Spleen (tissue), 11 donors: ENCODE measurements at regions not wholly inside any gene's neighbourhood (a gene's known extent, or its start where the extent isn't known, plus 50 kb on each side); places are given as distances from the start of the nearest gene placed in this dataset.

Experiments
- DNase-seq: peaks from one replicate; pipeline ENCODE4 v3.0.0-alpha.2; 2020
- H3K27ac ChIP-seq, 8 donors: fragments of 200-600 bp; sonication (generic) in 7 of 8; 1 replicate in 4 of 8; 2 replicates in 4 of 8; pipeline versions ENCODE4 v1.5.0 to v1.8.0; 2016 to 2021; ENCODE audit warnings: inconsistent platforms in 4 of 8, mild to moderate bottlenecking in 4 of 8, moderate library complexity in 1 of 8
- H3K27me3 ChIP-seq, 7 donors: fragments of 200-600 bp; sonication (generic) in 6 of 7; replicated peaks in 1 of 7; 1 replicate in 4 of 7; 2 replicates in 3 of 7; pipeline versions ENCODE4 v1.5.0 to v1.8.0; 2016 to 2021; ENCODE audit warnings: inconsistent platforms in 3 of 7, mild to moderate bottlenecking in 1 of 7
- H3K36me3 ChIP-seq, 6 donors: fragments of 200-600 bp; sonication (generic) in 5 of 6; 1 replicate in 4 of 6; 2 replicates in 2 of 6; pipeline versions ENCODE4 v1.5.0 to v1.8.0; 2016 to 2021; ENCODE audit warnings: inconsistent platforms in 2 of 6
- H3K4me1 ChIP-seq, 6 donors: fragments of 200-600 bp; sonication (generic) in 5 of 6; 1 replicate in 3 of 6; 2 replicates in 3 of 6; pipeline versions ENCODE4 v1.5.0 to v1.8.0; 2016 to 2021; ENCODE audit warnings: inconsistent platforms in 3 of 6
- H3K4me3 ChIP-seq, 8 donors: fragments of 200-600 bp; sonication (generic) in 7 of 8; 1 replicate in 4 of 8; 2 replicates in 4 of 8; pipeline versions ENCODE4 v1.5.0 to v1.8.0; 2016 to 2021; ENCODE audit warnings: inconsistent platforms in 4 of 8, mild to moderate bottlenecking in 4 of 8, moderate library complexity in 2 of 8
- H3K9me3 ChIP-seq, 8 donors: fragments of 200-600 bp; sonication (generic) in 7 of 8; 1 replicate in 4 of 8; 2 replicates in 4 of 8; pipeline versions ENCODE4 v1.5.0 to v1.8.0; 2016 to 2021; ENCODE audit warnings: inconsistent platforms in 4 of 8
- CTCF ChIP-seq, 11 experiments: fragments of 200-600 bp in 7 of 11; fragments of 450-650 bp in 4 of 11; sonication (generic) in 4 of 11; IDR thresholded peaks in 8 of 11; conservative IDR thresholded peaks in 3 of 11; 1 replicate in 7 of 11; 2 replicates in 4 of 11; pipeline versions ENCODE4 v1.4.0 to v1.8.0; 2016 to 2021; ENCODE audit warnings: antibody characterized with exemption in 11 of 11, inconsistent platforms in 4 of 11, mild to moderate bottlenecking in 1 of 11
- POLR2A ChIP-seq, 3 donors: fragments of 450-650 bp; IDR thresholded peaks; one replicate each; pipeline ENCODE4 v1.5.1; 2017; ENCODE audit warnings: antibody characterized with exemption in 3 of 3, mild to moderate bottlenecking in 1 of 3
- POLR2AphosphoS5 ChIP-seq, 3 donors: sonication (generic); formaldehyde crosslinking; IDR thresholded peaks; one replicate each; pipeline ENCODE4 v1.5.1; 2017; ENCODE audit warnings: antibody characterized with exemption in 3 of 3
- WGBS, 5 donors: extraction: QIAGEN DNeasy Blood & Tissue Kit in 3 of 5; methylation state at CpG; one replicate each; pipeline versions ENCODE4 v1.1.5 to v1.1.7; 2013 to 2018; 5-methylcytosine and 5-hydroxymethylcytosine counted together
- intact Hi-C: fragments of 100-400 bp; cut with DNase I; formaldehyde crosslinking; loops from one replicate; pipeline ENCODE4 v1.15.0; 2023; ENCODE audit warnings: low total_unique reads
- donor health status: healthy with polysubstance abuse.
- donor health status: DM: no; HTN: no; CAD: no; lungs with moderate emphysema.
- donor health status: DM: no; HTN: no; CAD: no.
- donor health status: Bipolar disorder and iron deficiency.
- donor health status: healthy.
- donor health status: DM: no; HTN: no; CAD: no.
- donor health status: DM: yes; HTN: yes; CAD: no.

GRCh38 chr5:6176102-6176693 is 202.1 kb downstream of the MED10 start:
- no peaks in the 10 kb centered on the region for H3K9me3 ChIP-seq
- TF ChIP-seq CTCF (IDR thresholded peaks at IDR 0.05 in 8 of 11, conservative IDR thresholded peaks at IDR 0.05 in 3 of 11) (no peak), POLR2A (IDR thresholded peaks at IDR 0.05) (no peak), POLR2AphosphoS5 (IDR thresholded peaks at IDR 0.05) (no peak)
- peaks cover 0 to 8% (median 0%) of the 10 kb centered on the region in 7 donors for H3K27me3 ChIP-seq
- H3K36me3 ChIP-seq: no peaks in the 10 kb centered on the region
- no peaks in the 10 kb centered on the region for H3K4me1 ChIP-seq
- 52 to 63% (median 55%) methylated on average over 5 of the region's 5 CpGs for WGBS, 5 donors
- H3K4me3 ChIP-seq: no peak overlapping the region
- intact Hi-C loops: no loop called here
- no peak overlapping the region for H3K27ac ChIP-seq
- no peak for DNase-seq

- no peak overlapping the region for H3K4me3 ChIP-seq
- intact Hi-C loops: no loop called here
- DNase-seq: no peak
- no peak for TF ChIP-seq CTCF (IDR thresholded peaks at IDR 0.05 in 8 of 11, conservative IDR thresholded peaks at IDR 0.05 in 3 of 11)
- TF ChIP-seq POLR2A (IDR thresholded peaks at IDR 0.05): no peak
- TF ChIP-seq POLR2AphosphoS5 (IDR thresholded peaks at IDR 0.05): no peak
- H3K4me1 ChIP-seq: no peaks in the 10 kb centered on the region
- WGBS, 5 donors: 79 to 86% (median 81%) methylated on average over 6 of the region's 6 CpGs
- no peaks in the 10 kb centered on the region for H3K27me3 ChIP-seq
- no peaks in the 10 kb centered on the region for H3K36me3 ChIP-seq
- H3K27ac ChIP-seq: no peak overlapping the region
- H3K9me3 ChIP-seq: no peaks in the 10 kb centered on the region
Observed at GRCh38 chr5:6175172-6175854, 203.0 kb downstream of the MED10 start.

- Histone ChIP-seq H3K27ac (no peak overlapping the region), H3K4me1 (no peaks in the 10 kb centered on the region), H3K4me3 (no peak overlapping the region), H3K9me3 (peaks cover 0 to 3% (median 0%) of the 10 kb centered on the region in 8 donors), H3K36me3 (no peaks in the 10 kb centered on the region), H3K27me3 (peaks cover 0 to 2% (median 0%) of the 10 kb centered on the region in 7 donors)
- DNase-seq: no peak
- intact Hi-C loops: no loop called here
- TF ChIP-seq POLR2A (IDR thresholded peaks at IDR 0.05): no peak
- 67 to 90% (median 82%) methylated on average over 4 of the region's 4 CpGs for WGBS, 5 donors
Observed at GRCh38 chr5:6169660-6170059, 208.7 kb downstream of the MED10 start.

- Histone ChIP-seq H3K4me1 (no peaks in the 10 kb centered on the region), H3K27ac (no peak overlapping the region), H3K9me3 (peaks cover 0 to 3% (median 0%) of the 10 kb centered on the region in 8 donors), H3K36me3 (no peaks in the 10 kb centered on the region), H3K4me3 (no peak overlapping the region), H3K27me3 (peaks cover 0 to 16% (median 0%) of the 10 kb centered on the region in 7 donors)
- intact Hi-C loops: no loop called here
- TF ChIP-seq POLR2AphosphoS5 (IDR thresholded peaks at IDR 0.05) (no peak), POLR2A (IDR thresholded peaks at IDR 0.05) (no peak), CTCF (IDR thresholded peaks at IDR 0.05 in 8 of 11, conservative IDR thresholded peaks at IDR 0.05 in 3 of 11) (no peak)
- WGBS, 5 donors: 78 to 98% (median 82%) methylated on average over 2 of the region's 2 CpGs
- no peak for DNase-seq
Observed at GRCh38 chr5:6166698-6167394, 211.5 kb downstream of the MED10 start.
